SK-N-SH (cell line): ENCODE measurements at regions not wholly inside any gene's neighbourhood (a gene's known extent, or its start where the extent isn't known, plus 50 kb on each side); places are given as distances from the start of the nearest gene placed in this dataset.

Experiments
- CTCF ChIA-PET: fragments of 300-600, 350-600 bp; formaldehyde crosslinking; extraction: SDS; loops from one replicate; lab custom pipeline; 2021; lab: Yijun Ruan, JAX
- POLR2A ChIA-PET: fragments of 350-600 bp; sonication (Branson Sonifier 250); formaldehyde crosslinking; extraction: SDS; loops from one replicate; lab custom pipeline; 2020; ENCODE audit warnings: antibody characterized with exemption, inconsistent platforms; lab: Yijun Ruan, JAX
- DNase-seq: peaks from one replicate; pipeline ENCODE4 v3.0.0; 2012
- H2AFZ ChIP-seq: fragments of 200-600 bp; sonication (generic); 2 replicates; pipeline ENCODE4 v1.8.1; 2016; ENCODE audit warnings: antibody characterized with exemption, mild to moderate bottlenecking, low read depth
- H3F3A ChIP-seq: fragments of 200-600 bp; sonication (generic); replicated peaks from 2 replicates; pipeline ENCODE3; 2016; ENCODE audit warnings: antibody characterized with exemption, mild to moderate bottlenecking; ENCODE audit not compliant: insufficient read depth
- H3K27ac ChIP-seq, 2 experiments: fragments of 200-500 bp in 1 of 2; fragments of 200-600 bp in 1 of 2; sonication (Bioruptor generic) in 1 of 2; sonication (generic), shearing (Covaris generic) in 1 of 2; 2 replicates each; pipeline versions ENCODE4 v1.5.1 to v1.6.1; 2014 to 2016; ENCODE audit warnings: low read depth in 2 of 2, inconsistent platforms in 1 of 2, low read length in 1 of 2, mild to moderate bottlenecking in 1 of 2, mixed read lengths in 1 of 2
- H3K27me3 ChIP-seq: fragments of 200-600 bp; sonication (generic), shearing (Covaris generic); 2 replicates; pipeline ENCODE4 v1.6.1; 2016; ENCODE audit warnings: mixed run types; ENCODE audit not compliant: insufficient read depth
- H3K36me3 ChIP-seq, 2 experiments: fragments of 200-500 bp in 1 of 2; fragments of 200-600 bp in 1 of 2; sonication (Bioruptor generic) in 1 of 2; sonication (generic) in 1 of 2; replicated peaks in 1 of 2; 2 replicates each; pipeline versions ENCODE3 to v1.5.1; 2014 to 2016; ENCODE audit warnings: low read length in 1 of 2, mild to moderate bottlenecking in 1 of 2; ENCODE audit not compliant: insufficient read depth in 2 of 2, control insufficient read depth in 1 of 2
- H3K4me1 ChIP-seq, 2 experiments: fragments of 200-500 bp in 1 of 2; fragments of 200-600 bp in 1 of 2; sonication (Bioruptor generic) in 1 of 2; sonication (generic), shearing (Covaris generic) in 1 of 2; 2 replicates each; pipeline versions ENCODE4 v1.5.1 to v1.6.1; 2014 to 2016; ENCODE audit warnings: low read depth in 1 of 2, low read length in 1 of 2, mixed run types in 1 of 2; ENCODE audit not compliant: insufficient read depth in 2 of 2, control insufficient read depth in 1 of 2
- H3K4me2 ChIP-seq: fragments of 200-600 bp; sonication (generic), shearing (Covaris generic); 2 replicates; pipeline ENCODE4 v1.6.1; 2017; ENCODE audit warnings: mixed run types
- H3K4me3 ChIP-seq, 2 experiments: fragments of 200-500 bp in 1 of 2; fragments of 200-600 bp in 1 of 2; sonication (Bioruptor generic) in 1 of 2; sonication (generic), shearing (Covaris generic) in 1 of 2; 2 replicates each; pipeline versions ENCODE4 v1.5.1 to v1.8.1; 2014 to 2016; ENCODE audit warnings: low read depth in 2 of 2, inconsistent platforms in 1 of 2, low read length in 1 of 2, mild to moderate bottlenecking in 1 of 2, mixed read lengths in 1 of 2, moderate library complexity in 1 of 2
- H3K79me2 ChIP-seq: fragments of 200-600 bp; sonication (generic); 2 replicates; pipeline ENCODE4 v1.8.1; 2017; ENCODE audit warnings: mild to moderate bottlenecking; ENCODE audit not compliant: insufficient read depth
- H3K9ac ChIP-seq: fragments of 200-600 bp; sonication (generic); 2 replicates; pipeline ENCODE4 v1.6.1; 2017; ENCODE audit warnings: mixed run types
- H3K9me2 ChIP-seq: fragments of 200-600 bp; sonication (generic); 2 replicates; pipeline ENCODE4 v1.6.1; 2017; ENCODE audit warnings: mixed run types
- H3K9me3 ChIP-seq: fragments of 200-600 bp; sonication (generic); 2 replicates; pipeline ENCODE4 v1.6.1; 2017; ENCODE audit warnings: mixed run types, mild to moderate bottlenecking, moderate library complexity
- H4K20me1 ChIP-seq: fragments of 200-600 bp; sonication (generic); 2 replicates; pipeline ENCODE4 v1.6.1; 2017; ENCODE audit warnings: mild to moderate bottlenecking, mixed run types; ENCODE audit not compliant: insufficient read depth
- CHD2 ChIP-seq: fragments of 150-350 bp; IDR thresholded peaks from 2 replicates; pipeline ENCODE4 v1.6.1; 2018; ENCODE audit warnings: low read length; ENCODE audit not compliant: partially characterized antibody
- EZH2phosphoT487 ChIP-seq: fragments of 200-600 bp; sonication (generic); IDR thresholded peaks from 2 replicates; pipeline ENCODE4 v1.6.1; 2017; ENCODE audit warnings: low read depth, mixed run types, mild to moderate bottlenecking, antibody characterized with exemption, moderate library complexity, borderline replicate concordance
- FOXJ3 ChIP-seq: sonication (generic); formaldehyde crosslinking; IDR thresholded peaks from 2 replicates; pipeline ENCODE4 v1.5.1; 2020; ENCODE audit warnings: mild to moderate bottlenecking, missing genetic modification reagents
- GATA2 ChIP-seq: sonication (generic); formaldehyde crosslinking; IDR thresholded peaks from 2 replicates; pipeline ENCODE4 v1.5.0; 2020; ENCODE audit warnings: mild to moderate bottlenecking, missing genetic modification reagents
- IRF3 ChIP-seq: fragments of 150-350 bp; IDR thresholded peaks from 2 replicates; pipeline ENCODE4 v1.6.1; 2016; ENCODE audit warnings: mild to moderate bottlenecking, low read depth, low read length
- MEF2A ChIP-seq: IDR thresholded peaks from 2 replicates; pipeline ENCODE4 v1.4.0; 2012; ENCODE audit warnings: low read depth, borderline replicate concordance
- MXI1 ChIP-seq: IDR thresholded peaks from 2 replicates; pipeline ENCODE4 v1.6.1; 2012; ENCODE audit warnings: mild to moderate bottlenecking, low read depth, low read length, improper control_type of control experiment
- NRF1 ChIP-seq: IDR thresholded peaks from 2 replicates; pipeline ENCODE4 v1.6.1; 2012; ENCODE audit warnings: low read depth, mild to moderate bottlenecking, low read length
- RAD21 ChIP-seq: IDR thresholded peaks from 2 replicates; pipeline ENCODE4 v1.6.1; 2012; ENCODE audit warnings: mild to moderate bottlenecking, low read length
- RFX5 ChIP-seq: IDR thresholded peaks from 2 replicates; pipeline ENCODE4 v1.6.1; 2012; ENCODE audit warnings: mild to moderate bottlenecking, improper control_type of control experiment, low read length
- RXRA ChIP-seq: IDR thresholded peaks from 2 replicates; pipeline ENCODE4 v1.4.0; 2012; ENCODE audit warnings: low read depth, mild to moderate bottlenecking, borderline replicate concordance
- SIN3A ChIP-seq: IDR thresholded peaks from 2 replicates; pipeline ENCODE4 v1.6.1; 2012; ENCODE audit warnings: low read depth, mild to moderate bottlenecking, low read length, moderate library complexity, borderline replicate concordance
- SMC3 ChIP-seq: IDR thresholded peaks from 2 replicates; pipeline ENCODE4 v1.6.1; 2012; ENCODE audit warnings: low read depth, low read length, improper control_type of control experiment
- TAF1 ChIP-seq: IDR thresholded peaks from 2 replicates; pipeline ENCODE4 v1.6.1; 2012; ENCODE audit warnings: low read depth, mild to moderate bottlenecking, low read length, moderate library complexity, borderline replicate concordance
- TCF12 ChIP-seq: IDR thresholded peaks from 2 replicates; pipeline ENCODE4 v1.4.0; 2012
- TEAD4 ChIP-seq: IDR thresholded peaks from 2 replicates; pipeline ENCODE4 v1.4.0; 2012; ENCODE audit warnings: mild to moderate bottlenecking, borderline replicate concordance; ENCODE audit not compliant: insufficient read depth
- USF1 ChIP-seq: IDR thresholded peaks from 2 replicates; pipeline ENCODE4 v1.4.0; 2012; ENCODE audit warnings: low read depth, borderline replicate concordance
- ZBTB33 ChIP-seq: IDR thresholded peaks from 2 replicates; pipeline ENCODE4 v1.4.0; 2012; ENCODE audit warnings: low read depth, borderline replicate concordance
- WGBS: methylation state at CpG from one replicate; pipeline ENCODE4 v1.1.6; 2017; ENCODE audit warnings: low lambda C conversion rate; 5-methylcytosine and 5-hydroxymethylcytosine counted together
- TF ChIP-seq, protein P1 (sequence below): fragments of 200-600 bp; sonication (generic); IDR thresholded peaks from 2 replicates; pipeline ENCODE4 v1.6.1; 2017; ENCODE audit warnings: antibody characterized with exemption, mild to moderate bottlenecking, moderate library complexity

GRCh38 chr4:107319386-107319785, 283.3 kb upstream of the DKK2 start:
- no peak for DNase-seq
- Histone ChIP-seq H3K27ac (no peak overlapping the region), H3K4me1 (peaks cover 0 to 8% of the 10 kb centered on the region in 2 experiments; a peak in 3 of 4 replicates), H2AFZ (no peak overlapping the region), H3F3A (no peaks in the 10 kb centered on the region), H3K79me2 (no peaks in the 10 kb centered on the region), H3K9ac (no peak overlapping the region), H3K9me3 (no peaks in the 10 kb centered on the region), H3K4me2 (no peak overlapping the region), H3K27me3 (no peaks in the 10 kb centered on the region), H3K4me3 (no peak overlapping the region), H3K9me2 (no peaks in the 10 kb centered on the region), H4K20me1 (no peaks in the 10 kb centered on the region), H3K36me3 (no peaks in the 10 kb centered on the region)
- no peak for TF ChIP-seq CHD2
- TF ChIP-seq ZBTB33: no peak
- no peak for TF ChIP-seq GATA2
- TF ChIP-seq, protein P1, sequence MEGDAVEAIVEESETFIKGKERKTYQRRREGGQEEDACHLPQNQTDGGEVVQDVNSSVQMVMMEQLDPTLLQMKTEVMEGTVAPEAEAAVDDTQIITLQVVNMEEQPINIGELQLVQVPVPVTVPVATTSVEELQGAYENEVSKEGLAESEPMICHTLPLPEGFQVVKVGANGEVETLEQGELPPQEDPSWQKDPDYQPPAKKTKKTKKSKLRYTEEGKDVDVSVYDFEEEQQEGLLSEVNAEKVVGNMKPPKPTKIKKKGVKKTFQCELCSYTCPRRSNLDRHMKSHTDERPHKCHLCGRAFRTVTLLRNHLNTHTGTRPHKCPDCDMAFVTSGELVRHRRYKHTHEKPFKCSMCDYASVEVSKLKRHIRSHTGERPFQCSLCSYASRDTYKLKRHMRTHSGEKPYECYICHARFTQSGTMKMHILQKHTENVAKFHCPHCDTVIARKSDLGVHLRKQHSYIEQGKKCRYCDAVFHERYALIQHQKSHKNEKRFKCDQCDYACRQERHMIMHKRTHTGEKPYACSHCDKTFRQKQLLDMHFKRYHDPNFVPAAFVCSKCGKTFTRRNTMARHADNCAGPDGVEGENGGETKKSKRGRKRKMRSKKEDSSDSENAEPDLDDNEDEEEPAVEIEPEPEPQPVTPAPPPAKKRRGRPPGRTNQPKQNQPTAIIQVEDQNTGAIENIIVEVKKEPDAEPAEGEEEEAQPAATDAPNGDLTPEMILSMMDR: no peak
- TF ChIP-seq RXRA: no peak
- no peak for TF ChIP-seq NRF1
- TF ChIP-seq TCF12: no peak
- no peak for TF ChIP-seq TEAD4
- no peak for TF ChIP-seq SMC3
- TF ChIP-seq USF1: no peak
- no peak for TF ChIP-seq MXI1
- no peak for TF ChIP-seq RAD21
- TF ChIP-seq FOXJ3: no peak
- TF ChIP-seq IRF3: no peak
- TF ChIP-seq SIN3A: no peak
- no peak for TF ChIP-seq RFX5
- TF ChIP-seq TAF1: no peak
- TF ChIP-seq EZH2phosphoT487: no peak
- TF ChIP-seq MEF2A: no peak
- ChIA-PET POLR2A (no interaction called here), CTCF (no interaction called here)
- 94% methylated on average over 1 of the region's 1 CpG for WGBS
